ENCODE measurements at regions not wholly inside any gene's neighbourhood (a gene's known extent, or its start where the extent isn't known, plus 50 kb on each side); places are given as distances from the start of the nearest gene placed in this dataset.

GRCh38 chr9:111108946-111109345 lies 70.7 kb upstream of the LPAR1 start:
- DNase-seq (ENCODE audit: low spot score): no peak
- ChIA-PET POLR2A (interaction anchor here (0.6 kb wide), 1 partner anchor 49 kb away, joined by 3 read pairs; no protein-coding TSS in a partner anchor), CTCF (no interaction called here)
- no peak for TF ChIP-seq PRRX2 (CRISPR knock-in tag; IDR thresholded peaks at IDR 0.05)
- no peak for TF ChIP-seq NFE2L1 (CRISPR knock-in tag; IDR thresholded peaks at IDR 0.05)
- TF ChIP-seq SMAD4 (CRISPR knock-in tag; IDR thresholded peaks at IDR 0.05): no peak
- TF ChIP-seq HMGA2 (CRISPR knock-in tag; IDR thresholded peaks at IDR 0.05): no peak
- no peak overlapping the region for H3K27ac Mint-ChIP-seq
- H3K4me1 Mint-ChIP-seq: peaks cover 23% of the 10 kb centered on the region
- H3K4me3 Mint-ChIP-seq: no peak overlapping the region
- ATAC-seq: no peak
- H3K9me3 Mint-ChIP-seq: no peaks in the 10 kb centered on the region
- H3K36me3 Mint-ChIP-seq: no peaks in the 10 kb centered on the region
- H3K27me3 Mint-ChIP-seq (ENCODE audit: low read depth): peaks cover 15% of the 10 kb centered on the region

GRCh38 chr9:111107141-111107540 lies 68.9 kb upstream of the LPAR1 start:
- no peak for ATAC-seq

DNA sequence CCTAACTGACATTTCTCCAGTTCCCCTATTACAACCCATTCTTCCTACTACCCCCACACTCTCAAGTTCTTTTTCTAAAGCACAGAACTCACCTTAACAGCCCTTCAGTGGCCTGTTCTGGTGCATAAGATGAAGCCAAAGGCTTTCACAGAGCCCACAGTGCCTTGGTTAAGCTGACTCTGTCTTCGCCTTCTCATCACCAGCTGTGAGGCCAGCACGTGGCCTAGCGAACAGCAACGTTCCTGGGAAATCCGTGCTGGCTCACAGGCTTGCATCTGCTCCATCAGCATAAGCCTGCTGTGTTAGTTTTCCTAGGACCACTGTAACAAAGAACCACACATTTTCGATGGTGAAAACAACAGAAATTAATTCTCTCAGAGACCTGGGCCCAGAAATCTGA lies 67.9 kb upstream of the LPAR1 start:
- ChIA-PET CTCF (no interaction called here), POLR2A (no interaction called here)
- H3K4me1 Mint-ChIP-seq: peaks cover 35% of the 10 kb centered on the region
- H3K27me3 Mint-ChIP-seq (ENCODE audit: low read depth): peaks cover 38% of the 10 kb centered on the region
- ATAC-seq (peak; percentile 75), DNase-seq (ENCODE audit: low spot score) (peak; percentile 31)
- H3K4me3 Mint-ChIP-seq: no peak overlapping the region
- H3K36me3 Mint-ChIP-seq: no peaks in the 10 kb centered on the region
- H3K27ac Mint-ChIP-seq: no peak overlapping the region
- H3K9me3 Mint-ChIP-seq: no peaks in the 10 kb centered on the region
- TF ChIP-seq USF1 (CRISPR knock-in tag; IDR thresholded peaks at IDR 0.05) (0 out of 2 replicates have a peak, but pooled peaks have one; percentile 35), ZNF138 (CRISPR knock-in tag; conservative IDR thresholded peaks at IDR 0.05) (peak; percentile 83; the same call in 1 of the 2 replicates), EMX1 (CRISPR knock-in tag; IDR thresholded peaks at IDR 0.05) (no peak), FOXP1 (CRISPR knock-in tag; IDR thresholded peaks at IDR 0.05; ENCODE audit: borderline replicate concordance) (peak; percentile 41; the same call in 1 of the 2 replicates), ZBTB21 (CRISPR knock-in tag; IDR thresholded peaks at IDR 0.05; ENCODE audit: borderline replicate concordance) (peak; percentile 66; the same call in 1 of the 2 replicates), ZNF317 (CRISPR knock-in tag; IDR thresholded peaks at IDR 0.05; ENCODE audit: borderline replicate concordance, low read depth) (no peak), TEAD4 (CRISPR knock-in tag; IDR thresholded peaks at IDR 0.05) (no peak), FOXP4 (CRISPR knock-in tag; IDR thresholded peaks at IDR 0.05) (0 out of 2 replicates have a peak, but pooled peaks have one; percentile 52), TEAD1 (CRISPR knock-in tag; IDR thresholded peaks at IDR 0.05) (peak; percentile 64; the same call in 1 of the 2 replicates), TP53 (CRISPR knock-in tag; IDR thresholded peaks at IDR 0.05) (0 out of 2 replicates have a peak, but pooled peaks have one; percentile 36), JAZF1 (CRISPR knock-in tag; IDR thresholded peaks at IDR 0.05) (no peak), OVOL2 (CRISPR knock-in tag; IDR thresholded peaks at IDR 0.05; ENCODE audit: borderline replicate concordance) (no peak), ETV6 (CRISPR knock-in tag; IDR thresholded peaks at IDR 0.05) (0 out of 2 replicates have a peak, but pooled peaks have one; percentile 25)
- TF ChIP-seq, protein P1, sequence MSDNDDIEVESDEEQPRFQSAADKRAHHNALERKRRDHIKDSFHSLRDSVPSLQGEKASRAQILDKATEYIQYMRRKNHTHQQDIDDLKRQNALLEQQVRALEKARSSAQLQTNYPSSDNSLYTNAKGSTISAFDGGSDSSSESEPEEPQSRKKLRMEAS (CRISPR knock-in tag; IDR thresholded peaks at IDR 0.05): peak; percentile 82
- TF ChIP-seq, protein P2, sequence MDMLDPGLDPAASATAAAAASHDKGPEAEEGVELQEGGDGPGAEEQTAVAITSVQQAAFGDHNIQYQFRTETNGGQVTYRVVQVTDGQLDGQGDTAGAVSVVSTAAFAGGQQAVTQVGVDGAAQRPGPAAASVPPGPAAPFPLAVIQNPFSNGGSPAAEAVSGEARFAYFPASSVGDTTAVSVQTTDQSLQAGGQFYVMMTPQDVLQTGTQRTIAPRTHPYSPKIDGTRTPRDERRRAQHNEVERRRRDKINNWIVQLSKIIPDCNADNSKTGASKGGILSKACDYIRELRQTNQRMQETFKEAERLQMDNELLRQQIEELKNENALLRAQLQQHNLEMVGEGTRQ (CRISPR knock-in tag; IDR thresholded peaks at IDR 0.05): peak; percentile 62

More at GRCh38 chr9:111107141-111107540, 68.9 kb upstream of the LPAR1 start:
- Mint-ChIP-seq H3K4me3 (no peak overlapping the region), H3K9me3 (no peaks in the 10 kb centered on the region), H3K27ac (no peak overlapping the region), H3K4me1 (peaks cover 26% of the 10 kb centered on the region), H3K36me3 (no peaks in the 10 kb centered on the region), H3K27me3 (ENCODE audit: low read depth) (peaks cover 29% of the 10 kb centered on the region)
- DNase-seq (ENCODE audit: low spot score): no peak
- POLR2A ChIA-PET: no interaction called here
- TF ChIP-seq, protein P3, sequence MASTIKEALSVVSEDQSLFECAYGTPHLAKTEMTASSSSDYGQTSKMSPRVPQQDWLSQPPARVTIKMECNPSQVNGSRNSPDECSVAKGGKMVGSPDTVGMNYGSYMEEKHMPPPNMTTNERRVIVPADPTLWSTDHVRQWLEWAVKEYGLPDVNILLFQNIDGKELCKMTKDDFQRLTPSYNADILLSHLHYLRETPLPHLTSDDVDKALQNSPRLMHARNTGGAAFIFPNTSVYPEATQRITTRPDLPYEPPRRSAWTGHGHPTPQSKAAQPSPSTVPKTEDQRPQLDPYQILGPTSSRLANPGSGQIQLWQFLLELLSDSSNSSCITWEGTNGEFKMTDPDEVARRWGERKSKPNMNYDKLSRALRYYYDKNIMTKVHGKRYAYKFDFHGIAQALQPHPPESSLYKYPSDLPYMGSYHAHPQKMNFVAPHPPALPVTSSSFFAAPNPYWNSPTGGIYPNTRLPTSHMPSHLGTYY (CRISPR knock-in tag; IDR thresholded peaks at IDR 0.05): no peak
- TF ChIP-seq GABPB1 (CRISPR knock-in tag; IDR thresholded peaks at IDR 0.05): no peak
- TF ChIP-seq IRF2 (CRISPR knock-in tag; IDR thresholded peaks at IDR 0.05; ENCODE audit: borderline replicate concordance, low read depth): no peak
- TF ChIP-seq HMGA2 (CRISPR knock-in tag; IDR thresholded peaks at IDR 0.05): no peak
- CTCF ChIA-PET: no interaction called here
